GM19035 (cell line): ENCODE measurements at regions not wholly inside any gene's neighbourhood (a gene's known extent, or its start where the extent isn't known, plus 50 kb on each side); places are given as distances from the start of the nearest gene placed in this dataset.
"Not testable (repeated sequence)": the region's sequence is repeated elsewhere in the genome, so short reads cannot be mapped to it uniquely, and the experiment has no call there.

Experiments used
- ATAC-seq: cut with Tn5 transposase; IDR thresholded peaks from one replicate; pipeline ENCODE4 v1.9.1; 2021; ENCODE audit not compliant: unreplicated experiment

- ATAC-seq: no peak
Measured at GRCh38 chr5:42235837-42236236, 187.4 kb upstream of the GHR start.

- ATAC-seq: no peak
Measured at GRCh38 chr5:42241636-42242035, 181.6 kb upstream of the GHR start.

DNA sequence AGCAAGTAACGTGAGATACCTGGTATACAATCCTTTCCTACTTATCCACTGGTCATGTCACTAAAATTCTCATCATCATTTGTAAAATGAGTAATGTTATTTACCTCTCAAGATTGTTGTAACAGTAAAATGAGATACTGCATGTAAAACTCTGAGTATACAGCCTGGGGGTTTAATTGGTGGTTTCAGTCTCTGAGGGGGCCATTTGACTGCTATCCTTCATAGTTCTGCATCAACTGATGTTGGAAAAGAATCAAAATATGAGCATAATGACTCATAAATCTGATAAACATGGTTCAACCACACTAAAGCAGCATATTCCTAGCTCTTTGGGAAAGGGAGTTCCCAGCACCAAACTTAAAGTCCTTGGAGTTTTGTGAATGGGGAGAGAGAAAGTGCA is 181.0 kb upstream of the GHR start:
- ATAC-seq: no peak

DNA sequence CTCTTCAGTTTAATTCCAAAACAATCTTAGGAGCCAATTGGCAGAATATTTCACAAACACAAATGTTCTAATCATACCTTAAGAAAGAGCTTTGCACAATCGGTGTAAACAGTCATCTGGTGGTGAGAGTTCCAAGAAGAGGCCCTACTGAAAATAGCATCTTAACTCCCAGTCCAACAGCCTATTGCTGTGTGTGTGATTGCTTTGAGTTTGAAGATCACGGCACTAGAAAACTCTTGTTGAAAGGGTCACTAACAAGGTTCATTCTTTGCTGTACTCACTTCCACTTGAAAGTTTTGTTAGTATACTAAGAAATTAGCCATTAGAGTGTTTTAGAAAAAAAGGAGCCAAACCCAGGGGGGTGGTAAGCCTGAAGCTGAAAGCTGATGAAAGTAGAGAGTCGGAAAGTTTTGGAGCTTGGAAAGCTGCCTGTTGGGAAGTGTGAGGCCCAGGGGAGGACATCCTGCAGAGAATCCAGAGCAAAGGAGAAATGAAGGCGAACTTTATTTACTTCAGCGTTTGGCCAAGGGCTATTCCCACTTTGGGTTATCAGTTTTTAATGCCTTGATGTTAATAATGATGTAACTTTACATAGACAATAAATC is 180.3 kb upstream of the GHR start:
- no peak for ATAC-seq

- ATAC-seq: no peak
Measured at GRCh38 chr5:42252306-42252705, 170.9 kb upstream of the GHR start.

- ATAC-seq: not testable (repeated sequence)
Measured at GRCh38 chr5:42259914-42260313, 163.3 kb upstream of the GHR start.

DNA sequence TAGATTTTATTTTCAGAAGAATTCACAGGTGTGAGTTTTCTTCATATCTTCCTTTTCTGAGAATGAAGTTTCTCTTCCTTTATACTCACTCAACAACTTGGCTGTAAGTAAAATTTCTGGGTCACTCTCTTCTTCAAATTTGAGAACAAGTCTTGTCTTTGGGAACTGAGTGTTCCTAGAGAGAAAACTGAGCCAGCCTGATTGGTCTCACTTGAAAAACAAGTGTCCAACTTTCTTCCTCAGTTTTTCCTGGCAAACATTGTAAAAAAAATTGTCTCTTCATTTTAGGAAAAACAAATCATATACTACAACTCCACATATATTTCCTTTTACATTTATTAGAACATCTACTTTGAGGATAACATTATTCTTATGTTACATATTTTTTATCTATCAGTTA is 156.1 kb upstream of the GHR start:
- ATAC-seq: no peak

DNA sequence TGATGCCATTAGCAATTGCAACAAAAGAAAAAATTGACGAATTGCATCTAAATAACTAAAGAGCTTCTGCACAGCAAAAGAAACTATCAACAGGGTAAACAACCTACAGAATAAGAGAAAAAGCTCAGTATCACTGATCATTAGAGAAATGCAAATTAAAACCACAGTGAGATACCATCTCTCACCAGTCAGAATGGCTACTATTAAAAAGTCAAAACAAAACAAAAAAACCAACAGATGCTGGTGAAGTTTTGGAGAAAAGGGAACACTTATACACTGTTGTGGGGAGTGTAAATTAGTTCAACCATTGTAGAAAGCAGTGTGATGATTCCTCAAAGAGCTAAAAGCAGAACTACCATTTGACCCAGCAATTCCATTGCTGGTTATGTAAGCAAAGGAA is 155.1 kb upstream of the GHR start:
- ATAC-seq: not testable (repeated sequence)

GRCh38 chr5:42268630-42269029 is 154.6 kb upstream of the GHR start:
- ATAC-seq: no peak

- no peak for ATAC-seq
Measured at GRCh38 chr5:42270771-42271170, 152.5 kb upstream of the GHR start.

DNA sequence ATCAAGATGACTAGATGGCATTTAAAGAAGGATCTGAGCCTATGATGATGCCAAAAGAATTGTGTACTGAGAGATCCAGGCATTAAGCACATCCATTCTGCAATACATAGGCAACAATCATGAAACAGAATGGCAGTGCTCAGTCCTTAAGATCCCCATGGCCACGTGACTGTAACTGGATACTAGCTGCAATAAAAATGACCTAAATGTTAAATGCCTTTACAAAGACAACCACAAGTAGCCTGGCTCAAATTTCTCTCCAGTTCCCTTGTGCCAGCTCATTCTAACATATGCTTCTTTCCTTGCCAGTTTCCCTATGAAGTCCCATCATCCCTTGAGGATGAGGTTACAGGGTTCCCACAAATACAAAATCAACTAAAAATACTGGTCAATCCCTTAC is 148.3 kb upstream of the GHR start:
- ATAC-seq: no peak

GRCh38 chr5:42277293-42277692 is 145.9 kb upstream of the GHR start:
- no peak for ATAC-seq

GRCh38 chr5:42284584-42284983 is 138.7 kb upstream of the GHR start:
- ATAC-seq: no peak

- ATAC-seq: no peak
Measured at GRCh38 chr5:42285230-42285629, 138.0 kb upstream of the GHR start.

GRCh38 chr5:42300496-42300895 is 122.7 kb upstream of the GHR start:
- ATAC-seq: no peak

DNA sequence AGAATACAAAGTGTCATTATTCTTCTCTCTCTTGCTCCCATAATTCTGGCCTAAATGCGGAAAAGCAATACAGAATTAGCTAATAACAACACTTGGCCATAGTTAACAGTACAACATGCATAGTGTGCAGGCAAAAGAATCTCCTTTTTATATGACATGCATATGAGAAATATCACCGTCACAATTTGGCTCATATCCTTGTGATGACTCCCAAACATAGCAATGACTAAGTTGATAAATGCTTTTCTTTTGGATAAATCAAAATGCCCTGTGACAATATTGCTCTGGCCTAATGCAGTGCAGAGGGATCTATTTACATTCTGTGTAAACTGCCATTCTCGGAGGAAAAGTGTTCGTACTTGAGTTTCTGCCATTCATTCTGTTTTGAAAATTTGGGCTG is 121.9 kb upstream of the GHR start:
- ATAC-seq: no peak

DNA sequence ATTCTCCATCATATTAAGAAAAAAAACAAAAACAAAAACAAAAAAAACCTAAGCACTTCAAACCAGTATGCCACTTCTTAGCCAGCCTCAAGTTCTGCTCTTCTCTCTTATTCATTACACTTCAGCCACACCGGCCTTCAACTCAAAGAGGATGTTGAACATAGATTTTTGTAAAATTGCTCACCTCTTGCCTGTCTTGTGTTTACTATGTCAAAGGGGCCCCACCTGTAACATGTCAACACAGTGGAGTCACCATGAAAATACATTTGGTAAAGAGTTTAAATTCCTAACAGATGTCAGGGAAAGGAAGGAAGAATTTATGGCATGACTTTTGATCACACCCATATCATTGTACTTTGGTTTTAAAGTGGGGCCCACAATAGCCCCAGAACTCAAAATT is 121.1 kb upstream of the GHR start:
- ATAC-seq: no peak

GRCh38 chr5:42306287-42306686 is 117.0 kb upstream of the GHR start:
- no peak for ATAC-seq

DNA sequence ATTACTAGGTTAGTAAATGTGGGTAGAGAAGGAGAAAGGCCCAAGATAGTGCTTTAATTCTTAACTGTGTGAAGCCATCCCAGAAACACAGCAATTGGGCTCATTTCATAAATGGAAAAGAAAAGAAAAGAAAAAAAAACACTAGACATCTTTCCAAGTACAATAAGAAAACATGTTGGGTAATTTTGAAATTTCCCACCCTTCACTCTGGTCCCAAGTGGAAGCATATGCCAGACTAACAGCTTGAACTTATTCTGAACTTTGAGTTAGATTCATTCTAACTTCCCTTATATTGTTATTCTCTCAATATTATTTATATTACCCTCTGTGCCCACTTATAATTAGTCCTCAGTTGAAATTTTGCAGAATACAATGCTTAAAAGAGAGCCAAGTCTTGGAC is 113.4 kb upstream of the GHR start:
- no peak for ATAC-seq

DNA sequence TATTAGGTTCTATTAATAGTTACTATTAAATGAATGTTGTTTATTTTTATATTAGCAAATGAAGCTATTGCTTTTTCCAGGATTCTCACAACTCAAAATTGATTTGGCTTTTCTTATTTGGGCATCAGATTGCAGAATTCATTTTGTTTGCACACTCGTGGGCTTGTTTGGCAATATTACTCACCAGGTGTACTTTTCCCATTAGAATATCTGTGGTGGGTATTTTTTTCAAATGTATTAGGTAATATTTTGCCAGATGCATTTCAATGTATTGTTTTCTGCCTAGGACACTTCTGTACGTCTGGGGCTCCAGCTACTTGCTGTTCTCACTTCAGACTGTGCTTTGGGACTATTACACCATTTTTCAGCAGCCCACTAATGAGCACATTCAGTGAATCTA is 108.0 kb upstream of the GHR start:
- ATAC-seq: no peak

DNA sequence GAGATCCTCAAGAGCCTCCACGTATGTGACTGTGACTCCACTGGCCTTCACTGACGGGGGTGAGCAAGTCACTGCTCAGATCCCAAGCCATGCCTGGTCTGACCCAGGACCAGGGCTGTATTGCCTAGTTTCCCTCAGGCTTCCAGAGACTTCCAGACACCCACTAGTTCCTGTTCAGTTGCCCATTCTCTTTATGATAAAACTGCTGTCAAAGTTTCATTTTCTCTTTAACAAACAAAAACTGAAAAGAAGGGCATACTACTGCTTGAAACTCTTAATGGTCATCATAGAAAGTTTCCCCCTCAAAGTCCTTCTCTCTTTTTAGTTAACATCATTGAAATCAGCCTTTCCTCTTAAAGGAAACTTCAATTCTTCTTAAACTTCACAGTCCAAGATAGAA is 105.7 kb upstream of the GHR start:
- ATAC-seq: no peak

GRCh38 chr5:42319546-42319945 is 103.7 kb upstream of the GHR start:
- not testable (repeated sequence) for ATAC-seq

DNA sequence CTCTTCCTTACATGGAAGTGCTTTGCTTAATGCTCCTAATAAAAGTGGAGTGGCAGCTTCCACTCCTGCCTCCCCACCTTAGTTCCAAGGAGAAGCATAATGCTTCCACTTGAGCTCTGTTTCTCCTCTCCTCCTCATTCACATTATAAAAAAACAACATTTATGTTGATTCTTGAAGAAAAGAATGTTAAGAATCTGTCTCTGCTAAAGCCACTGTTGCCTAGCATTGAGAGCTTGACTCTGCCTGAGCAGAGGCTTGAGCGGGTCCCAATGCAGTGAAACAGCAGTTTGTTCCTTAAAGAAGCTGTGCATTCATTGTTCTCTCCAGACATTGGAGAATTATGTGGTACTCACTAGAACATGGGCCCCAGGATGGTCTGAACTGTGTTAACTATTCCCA is 101.5 kb upstream of the GHR start:
- no peak for ATAC-seq

DNA sequence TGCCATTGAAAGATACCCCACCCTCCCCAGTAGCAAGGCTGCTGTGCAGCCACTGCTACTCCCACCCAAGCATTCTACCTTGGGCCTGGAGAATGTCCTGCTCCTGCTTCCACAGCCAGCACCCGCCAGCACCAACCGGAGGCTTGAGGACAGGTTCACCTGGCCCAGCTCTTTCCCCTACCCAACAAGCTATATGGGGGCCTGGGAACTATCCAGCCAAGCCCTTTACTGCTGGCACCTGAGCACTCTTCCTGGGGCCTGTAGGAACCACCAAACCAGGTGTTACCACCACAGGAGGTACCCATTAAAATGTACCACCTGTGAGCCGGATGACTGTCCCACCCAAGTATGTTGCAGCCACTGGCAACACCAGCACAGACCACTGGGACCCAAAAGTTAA is 86.1 kb upstream of the GHR start:
- ATAC-seq: no peak
